Suprapubic skin (tissue), 3 donors: ENCODE measurements at regions not wholly inside any gene's neighbourhood (a gene's known extent, or its start where the extent isn't known, plus 50 kb on each side); places are given as distances from the start of the nearest gene placed in this dataset.

Experiments used
- EP300 ChIP-seq: sonication (generic); formaldehyde crosslinking; IDR thresholded peaks from one replicate; pipeline ENCODE4 v1.6.1; 2017; ENCODE audit warnings: antibody characterized with exemption
- TF ChIP-seq, protein P1 (sequence below), 2 donors: fragments of 200-600 bp in 1 of 2; fragments of 450-650 bp in 1 of 2; sonication (generic) in 1 of 2; IDR thresholded peaks; one replicate each; pipeline ENCODE4 v1.5.1; 2016 to 2019; ENCODE audit warnings: antibody characterized with exemption in 2 of 2, mild to moderate bottlenecking in 1 of 2, moderate library complexity in 1 of 2

DNA sequence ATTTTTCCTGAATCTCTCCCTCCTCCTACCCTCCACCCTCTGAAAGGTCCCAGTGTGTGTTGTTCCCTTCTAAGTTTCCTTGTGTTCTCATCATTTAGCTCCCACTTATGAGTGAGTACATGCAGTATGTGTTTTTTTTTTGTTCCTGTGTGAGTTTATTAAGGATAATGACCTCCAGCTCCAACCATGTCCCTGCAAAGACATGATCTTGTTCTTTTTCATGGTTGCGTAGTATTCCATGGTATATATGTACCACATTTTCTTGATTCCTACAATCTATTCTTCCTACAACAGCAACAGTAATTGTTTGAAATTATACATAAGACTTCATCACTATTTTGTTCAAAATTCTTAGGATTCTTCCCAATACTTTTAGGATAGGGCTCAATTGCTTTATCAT lies 1117.8 kb downstream of the GATA3 start:
- TF ChIP-seq EP300: no peak
- TF ChIP-seq, protein P1, sequence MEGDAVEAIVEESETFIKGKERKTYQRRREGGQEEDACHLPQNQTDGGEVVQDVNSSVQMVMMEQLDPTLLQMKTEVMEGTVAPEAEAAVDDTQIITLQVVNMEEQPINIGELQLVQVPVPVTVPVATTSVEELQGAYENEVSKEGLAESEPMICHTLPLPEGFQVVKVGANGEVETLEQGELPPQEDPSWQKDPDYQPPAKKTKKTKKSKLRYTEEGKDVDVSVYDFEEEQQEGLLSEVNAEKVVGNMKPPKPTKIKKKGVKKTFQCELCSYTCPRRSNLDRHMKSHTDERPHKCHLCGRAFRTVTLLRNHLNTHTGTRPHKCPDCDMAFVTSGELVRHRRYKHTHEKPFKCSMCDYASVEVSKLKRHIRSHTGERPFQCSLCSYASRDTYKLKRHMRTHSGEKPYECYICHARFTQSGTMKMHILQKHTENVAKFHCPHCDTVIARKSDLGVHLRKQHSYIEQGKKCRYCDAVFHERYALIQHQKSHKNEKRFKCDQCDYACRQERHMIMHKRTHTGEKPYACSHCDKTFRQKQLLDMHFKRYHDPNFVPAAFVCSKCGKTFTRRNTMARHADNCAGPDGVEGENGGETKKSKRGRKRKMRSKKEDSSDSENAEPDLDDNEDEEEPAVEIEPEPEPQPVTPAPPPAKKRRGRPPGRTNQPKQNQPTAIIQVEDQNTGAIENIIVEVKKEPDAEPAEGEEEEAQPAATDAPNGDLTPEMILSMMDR (IDR thresholded peaks at IDR 0.05): no peak
